ELR (cell line): ENCODE measurements at regions not wholly inside any gene's neighbourhood (a gene's known extent, or its start where the extent isn't known, plus 50 kb on each side); places are given as distances from the start of the nearest gene placed in this dataset.
A peak's percentile ranks its signal among the peaks of the same experiment; 100 is the strongest.

Experiments used
- DNase-seq: peaks from one replicate; pipeline ENCODE4 v3.0.0-alpha.2; 2015; ENCODE audit warnings: low read depth

- DNase-seq = no peak
Observed at GRCh38 chrX:10393241-10393640, 227.1 kb downstream of the MID1 start.

- peak; percentile 7 for DNase-seq
Observed at GRCh38 chrX:10393899-10394298, 226.5 kb downstream of the MID1 start.

DNA sequence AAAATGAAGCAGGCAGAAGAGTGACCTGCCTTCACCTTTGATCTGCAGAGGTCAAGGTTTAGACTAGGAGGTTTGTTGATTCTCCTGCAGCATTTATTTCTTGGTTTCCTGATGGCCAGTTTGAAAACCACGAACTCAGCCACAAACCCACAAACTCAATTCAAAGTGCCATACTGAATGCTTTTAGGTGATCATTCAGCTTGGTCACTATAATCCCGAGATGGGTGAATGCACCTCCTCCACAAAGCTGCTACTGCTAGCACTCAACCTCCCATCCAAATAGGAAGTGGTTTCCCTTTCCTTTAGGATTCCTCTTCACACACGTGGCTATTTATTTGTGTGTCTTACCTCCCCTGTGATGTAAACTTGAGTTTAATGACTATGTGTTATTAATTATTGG is 225.2 kb downstream of the MID1 start:
- DNase-seq = peak; percentile 18
